PFSK-1 (cell line): ENCODE measurements at regions not wholly inside any gene's neighbourhood (a gene's known extent, or its start where the extent isn't known, plus 50 kb on each side); places are given as distances from the start of the nearest gene placed in this dataset.

Experiments
- FOXP2 ChIP-seq: optimal IDR thresholded peaks from 2 replicates; pipeline ENCODE3; 2011; ENCODE audit warnings: borderline replicate concordance, control low read depth, inconsistent platforms; ENCODE audit not compliant: insufficient read depth; ENCODE audit errors: extremely low read length, extremely low read depth
- POLR2AphosphoS5 ChIP-seq: IDR thresholded peaks from 2 replicates; pipeline ENCODE4 v1.6.1; 2012; ENCODE audit warnings: low read depth, mild to moderate bottlenecking, control low read depth, low read length, moderate library complexity
- SIN3A ChIP-seq: IDR thresholded peaks from 2 replicates; pipeline ENCODE4 v1.6.1; 2012; ENCODE audit warnings: mild to moderate bottlenecking, low read length, moderate library complexity, borderline replicate concordance; ENCODE audit not compliant: insufficient read depth
- TAF1 ChIP-seq: IDR thresholded peaks from 2 replicates; pipeline ENCODE4 v1.6.1; 2012; ENCODE audit warnings: low read length, control low read depth, borderline replicate concordance; ENCODE audit not compliant: insufficient read depth
- TF ChIP-seq, protein P1 (sequence below), 2 experiments: IDR thresholded peaks; 2 replicates each; pipeline versions ENCODE4 v1.6.1 to v1.8.0; 2011 to 2012; ENCODE audit warnings: low read depth in 2 of 2, low read length in 2 of 2, control low read depth in 1 of 2, inconsistent platforms in 1 of 2, mild to moderate bottlenecking in 1 of 2, moderate library complexity in 1 of 2; ENCODE audit not compliant: insufficient read depth in 1 of 2

- no peak for TF ChIP-seq POLR2AphosphoS5
- TF ChIP-seq SIN3A = no peak
- TF ChIP-seq, protein P1, sequence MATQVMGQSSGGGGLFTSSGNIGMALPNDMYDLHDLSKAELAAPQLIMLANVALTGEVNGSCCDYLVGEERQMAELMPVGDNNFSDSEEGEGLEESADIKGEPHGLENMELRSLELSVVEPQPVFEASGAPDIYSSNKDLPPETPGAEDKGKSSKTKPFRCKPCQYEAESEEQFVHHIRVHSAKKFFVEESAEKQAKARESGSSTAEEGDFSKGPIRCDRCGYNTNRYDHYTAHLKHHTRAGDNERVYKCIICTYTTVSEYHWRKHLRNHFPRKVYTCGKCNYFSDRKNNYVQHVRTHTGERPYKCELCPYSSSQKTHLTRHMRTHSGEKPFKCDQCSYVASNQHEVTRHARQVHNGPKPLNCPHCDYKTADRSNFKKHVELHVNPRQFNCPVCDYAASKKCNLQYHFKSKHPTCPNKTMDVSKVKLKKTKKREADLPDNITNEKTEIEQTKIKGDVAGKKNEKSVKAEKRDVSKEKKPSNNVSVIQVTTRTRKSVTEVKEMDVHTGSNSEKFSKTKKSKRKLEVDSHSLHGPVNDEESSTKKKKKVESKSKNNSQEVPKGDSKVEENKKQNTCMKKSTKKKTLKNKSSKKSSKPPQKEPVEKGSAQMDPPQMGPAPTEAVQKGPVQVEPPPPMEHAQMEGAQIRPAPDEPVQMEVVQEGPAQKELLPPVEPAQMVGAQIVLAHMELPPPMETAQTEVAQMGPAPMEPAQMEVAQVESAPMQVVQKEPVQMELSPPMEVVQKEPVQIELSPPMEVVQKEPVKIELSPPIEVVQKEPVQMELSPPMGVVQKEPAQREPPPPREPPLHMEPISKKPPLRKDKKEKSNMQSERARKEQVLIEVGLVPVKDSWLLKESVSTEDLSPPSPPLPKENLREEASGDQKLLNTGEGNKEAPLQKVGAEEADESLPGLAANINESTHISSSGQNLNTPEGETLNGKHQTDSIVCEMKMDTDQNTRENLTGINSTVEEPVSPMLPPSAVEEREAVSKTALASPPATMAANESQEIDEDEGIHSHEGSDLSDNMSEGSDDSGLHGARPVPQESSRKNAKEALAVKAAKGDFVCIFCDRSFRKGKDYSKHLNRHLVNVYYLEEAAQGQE (IDR thresholded peaks at IDR 0.05; ENCODE audit: insufficient read depth in 1 of 2, low read depth in 2 of 2, low read length in 2 of 2) = no peak
These were observed 248.8 kb downstream of the HNMT start for GRCh38 chr2:138213084-138213483.

GRCh38 chr2:138213624-138214023 is 249.4 kb downstream of the HNMT start:
- TF ChIP-seq TAF1 (no peak), POLR2AphosphoS5 (no peak), SIN3A (no peak), FOXP2 (no peak)
- TF ChIP-seq, protein P1 (IDR thresholded peaks at IDR 0.05; ENCODE audit: insufficient read depth in 1 of 2, low read depth in 2 of 2, low read length in 2 of 2) = no peak

- TF ChIP-seq TAF1 = no peak
- TF ChIP-seq FOXP2 = no peak
- TF ChIP-seq, protein P1 (IDR thresholded peaks at IDR 0.05; ENCODE audit: insufficient read depth in 1 of 2, low read depth in 2 of 2, low read length in 2 of 2) = no peak
- no peak for TF ChIP-seq SIN3A
- TF ChIP-seq POLR2AphosphoS5 = no peak
These were observed 251.7 kb downstream of the HNMT start for GRCh38 chr2:138215958-138216357.

DNA sequence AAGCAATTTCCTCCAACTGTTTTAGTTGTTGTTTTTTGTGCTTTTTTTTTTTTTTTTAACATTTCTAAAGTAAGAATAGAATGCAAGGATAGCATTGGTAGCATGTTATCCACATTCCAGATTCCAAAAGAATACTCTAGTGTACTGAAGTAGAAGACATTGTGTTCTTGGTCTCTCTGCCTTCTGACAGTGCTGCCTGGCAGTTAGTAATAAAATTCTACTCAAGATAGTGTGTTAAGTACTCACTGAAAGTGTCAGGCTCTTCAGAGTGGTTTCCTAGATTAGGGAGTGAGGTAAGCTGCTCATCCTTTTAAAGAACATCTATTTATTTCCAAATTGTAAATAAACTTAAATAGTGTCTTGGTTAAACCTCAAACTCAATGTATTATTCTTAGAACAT is 253.7 kb downstream of the HNMT start:
- no peak for TF ChIP-seq POLR2AphosphoS5
- no peak for TF ChIP-seq TAF1
- no peak for TF ChIP-seq SIN3A
- TF ChIP-seq, protein P1 (IDR thresholded peaks at IDR 0.05; ENCODE audit: insufficient read depth in 1 of 2, low read depth in 2 of 2, low read length in 2 of 2) = no peak
- no peak for TF ChIP-seq FOXP2

DNA sequence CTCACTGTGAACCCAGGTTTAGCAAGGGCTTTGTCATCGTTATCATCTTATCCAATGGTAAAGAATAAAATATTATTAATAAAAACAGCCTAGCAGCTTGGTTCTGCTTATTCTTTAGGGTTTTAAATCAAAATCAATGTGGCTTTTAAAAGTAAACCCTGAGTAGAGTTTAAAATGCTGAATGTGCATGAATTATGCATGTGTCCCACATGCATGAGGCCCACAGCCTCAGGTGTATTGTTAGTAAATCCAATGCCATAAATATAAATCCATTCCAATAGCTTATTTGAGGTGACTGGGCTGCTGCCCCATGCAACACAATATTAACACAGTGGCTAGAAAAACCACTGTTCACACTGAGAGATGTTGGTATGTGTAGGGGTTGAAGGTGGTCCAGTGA is 254.1 kb downstream of the HNMT start:
- TF ChIP-seq FOXP2 (no peak), SIN3A (no peak)
